BJ (cell line): ENCODE measurements at regions not wholly inside any gene's neighbourhood (a gene's known extent, or its start where the extent isn't known, plus 50 kb on each side); places are given as distances from the start of the nearest gene placed in this dataset.

Experiments
- CTCF ChIA-PET: fragments of 350-600 bp; formaldehyde crosslinking; extraction: SDS; loops from one replicate; lab custom pipeline; 2021; ENCODE audit warnings: antibody characterized with exemption, inconsistent platforms; lab: Yijun Ruan, JAX
- POLR2A ChIA-PET: fragments of 300-600 bp; sonication (Branson Sonifier 250); formaldehyde crosslinking; extraction: SDS; loops from one replicate; lab custom pipeline; 2021; ENCODE audit warnings: antibody characterized with exemption; lab: Charles Lee
- DNase-seq: peaks from one replicate; pipeline ENCODE4 v3.0.0-alpha.2; 2011; ENCODE audit warnings: low read depth
- H3K27me3 ChIP-seq: 2 replicates; pipeline ENCODE4 v1.6.0; 2011; ENCODE audit warnings: low read length; ENCODE audit not compliant: control insufficient read depth, insufficient read depth
- H3K36me3 ChIP-seq: 2 replicates; pipeline ENCODE4 v1.5.1; 2011; ENCODE audit warnings: low read length; ENCODE audit not compliant: control insufficient read depth, insufficient read depth
- H3K4me3 ChIP-seq: 2 replicates; pipeline ENCODE4 v1.5.1; 2011; ENCODE audit warnings: low read depth, mild to moderate bottlenecking, control low read depth, low read length
- TF ChIP-seq, protein P1 (sequence below): IDR thresholded peaks from 2 replicates; pipeline ENCODE4 v1.5.1; 2011; ENCODE audit warnings: low read depth, mild to moderate bottlenecking, control low read depth, inconsistent platforms, low read length, moderate library complexity; ENCODE audit not compliant: insufficient read depth

- no peaks in the 10 kb centered on the region for H3K36me3 ChIP-seq
- H3K4me3 ChIP-seq = no peak overlapping the region
- TF ChIP-seq, protein P1, sequence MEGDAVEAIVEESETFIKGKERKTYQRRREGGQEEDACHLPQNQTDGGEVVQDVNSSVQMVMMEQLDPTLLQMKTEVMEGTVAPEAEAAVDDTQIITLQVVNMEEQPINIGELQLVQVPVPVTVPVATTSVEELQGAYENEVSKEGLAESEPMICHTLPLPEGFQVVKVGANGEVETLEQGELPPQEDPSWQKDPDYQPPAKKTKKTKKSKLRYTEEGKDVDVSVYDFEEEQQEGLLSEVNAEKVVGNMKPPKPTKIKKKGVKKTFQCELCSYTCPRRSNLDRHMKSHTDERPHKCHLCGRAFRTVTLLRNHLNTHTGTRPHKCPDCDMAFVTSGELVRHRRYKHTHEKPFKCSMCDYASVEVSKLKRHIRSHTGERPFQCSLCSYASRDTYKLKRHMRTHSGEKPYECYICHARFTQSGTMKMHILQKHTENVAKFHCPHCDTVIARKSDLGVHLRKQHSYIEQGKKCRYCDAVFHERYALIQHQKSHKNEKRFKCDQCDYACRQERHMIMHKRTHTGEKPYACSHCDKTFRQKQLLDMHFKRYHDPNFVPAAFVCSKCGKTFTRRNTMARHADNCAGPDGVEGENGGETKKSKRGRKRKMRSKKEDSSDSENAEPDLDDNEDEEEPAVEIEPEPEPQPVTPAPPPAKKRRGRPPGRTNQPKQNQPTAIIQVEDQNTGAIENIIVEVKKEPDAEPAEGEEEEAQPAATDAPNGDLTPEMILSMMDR = no peak
- no peak for DNase-seq
- ChIA-PET POLR2A (no interaction called here), CTCF (no interaction called here)
- no peaks in the 10 kb centered on the region for H3K27me3 ChIP-seq
Observed at GRCh38 chr2:36177282-36177681, 178.3 kb upstream of the CRIM1 start.

DNA sequence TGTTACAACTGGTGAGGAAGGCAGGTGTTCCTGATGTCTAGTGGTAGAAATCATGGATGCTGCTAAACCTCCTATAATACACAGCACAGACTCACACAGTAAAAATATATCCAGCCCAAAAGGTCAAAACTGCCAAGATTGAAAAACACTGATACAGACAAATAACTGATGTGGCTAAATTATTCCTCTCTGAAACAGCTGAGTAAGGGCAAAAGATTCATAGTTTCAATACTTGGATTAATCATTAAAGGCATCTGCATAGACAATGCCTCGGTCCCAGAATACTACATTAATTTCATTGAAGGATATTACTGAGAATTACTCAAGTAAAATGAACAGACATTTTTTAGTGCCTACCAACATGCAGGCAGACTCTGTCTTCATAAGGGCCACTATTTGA lies 180.7 kb upstream of the CRIM1 start:
- no peaks in the 10 kb centered on the region for H3K27me3 ChIP-seq

GRCh38 chr2:36173760-36174404 lies 181.7 kb upstream of the CRIM1 start:
- CTCF ChIA-PET = no interaction called here
- H3K36me3 ChIP-seq = no peaks in the 10 kb centered on the region
- POLR2A ChIA-PET = no interaction called here
- DNase-seq = no peak
- no peaks in the 10 kb centered on the region for H3K27me3 ChIP-seq
- TF ChIP-seq, protein P1 = no peak
- no peak overlapping the region for H3K4me3 ChIP-seq

More for the DNA sequence above, 180.7 kb upstream of the CRIM1 start:
- POLR2A ChIA-PET = no interaction called here
- no peak for DNase-seq
- CTCF ChIA-PET = no interaction called here
- Histone ChIP-seq H3K4me3 (no peak overlapping the region), H3K36me3 (no peaks in the 10 kb centered on the region)
- TF ChIP-seq, protein P1 = no peak

DNA sequence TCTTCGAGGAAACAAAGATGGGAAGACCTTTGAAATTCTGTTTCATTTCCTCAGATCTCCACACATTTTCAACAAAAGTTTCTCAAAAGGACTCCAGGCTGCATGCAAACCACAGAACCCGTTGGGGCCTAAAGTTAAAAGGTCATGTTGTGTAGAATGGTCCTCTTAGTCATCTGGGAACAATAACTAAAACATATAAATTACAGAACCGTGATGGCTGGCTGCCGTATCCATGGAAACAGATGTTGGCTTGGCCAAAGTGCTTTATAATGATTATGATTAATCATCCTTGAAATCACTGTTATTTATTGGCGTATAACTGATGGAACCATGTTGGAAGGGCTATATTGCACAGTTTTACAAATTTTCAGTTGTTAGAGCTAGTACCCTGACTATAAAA lies 182.8 kb upstream of the CRIM1 start:
- ChIA-PET POLR2A (no interaction called here), CTCF (no interaction called here)
- DNase-seq = no peak
- TF ChIP-seq, protein P1 = no peak
- no peaks in the 10 kb centered on the region for H3K36me3 ChIP-seq
- H3K4me3 ChIP-seq = no peak overlapping the region
- H3K27me3 ChIP-seq = no peaks in the 10 kb centered on the region

DNA sequence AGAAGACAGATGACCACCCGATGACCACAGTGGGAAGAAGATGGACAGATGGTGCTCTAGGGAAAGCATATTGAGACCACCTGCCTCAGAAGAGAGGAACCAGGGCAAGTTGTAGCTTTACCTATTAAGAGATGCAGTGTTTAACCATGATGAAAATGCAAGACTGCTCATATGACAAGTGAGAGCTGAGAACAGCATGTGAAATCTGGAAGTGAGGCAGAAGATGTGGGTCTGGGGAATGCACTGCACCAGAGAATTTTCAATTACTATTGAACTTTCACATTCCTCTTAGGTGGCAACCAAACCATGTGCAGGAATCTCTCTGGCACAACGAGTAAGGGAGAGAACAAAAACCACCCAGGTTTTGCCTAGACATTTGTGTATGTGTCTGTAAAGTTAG lies 184.8 kb upstream of the CRIM1 start:
- ChIA-PET CTCF (no interaction called here), POLR2A (no interaction called here)
- H3K36me3 ChIP-seq = no peaks in the 10 kb centered on the region
- TF ChIP-seq, protein P1 = no peak
- no peak overlapping the region for H3K4me3 ChIP-seq
- no peak for DNase-seq
- H3K27me3 ChIP-seq = no peaks in the 10 kb centered on the region
